PC-9 (cell line): ENCODE measurements at regions not wholly inside any gene's neighbourhood (a gene's known extent, or its start where the extent isn't known, plus 50 kb on each side); places are given as distances from the start of the nearest gene placed in this dataset.

ENCODE experiments used
- EZH2 ChIP-seq: fragments of 200-600 bp; sonication (generic); IDR thresholded peaks from 2 replicates; pipeline ENCODE4 v1.8.0; 2017; ENCODE audit warnings: antibody characterized with exemption, low read depth
- TF ChIP-seq, protein P1 (sequence below): fragments of 200-600 bp; sonication (generic); conservative IDR thresholded peaks from 2 replicates; pipeline ENCODE4 v1.6.1; 2017; ENCODE audit warnings: mixed run types, antibody characterized with exemption, mild to moderate bottlenecking, moderate library complexity

DNA sequence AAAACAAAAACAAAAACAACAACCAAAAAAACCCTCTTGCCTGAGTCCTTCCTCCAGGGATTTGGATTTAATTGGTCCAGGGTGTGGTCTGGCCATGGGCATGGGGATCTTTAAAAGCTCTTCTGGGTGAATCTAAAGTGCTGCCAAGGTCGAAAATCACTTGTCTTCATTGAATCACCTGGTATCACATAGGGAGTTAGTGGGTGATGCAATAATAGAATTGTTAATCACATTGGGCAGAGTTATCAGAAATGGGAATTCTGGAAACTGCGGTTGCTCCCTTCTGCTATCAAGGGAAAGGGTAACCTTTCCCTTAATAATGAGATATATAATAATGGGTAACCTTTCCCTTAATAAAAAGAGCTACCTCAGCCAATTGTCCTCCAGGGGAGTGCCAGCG lies 267.9 kb upstream of the KLF3 start:
- TF ChIP-seq, protein P1, sequence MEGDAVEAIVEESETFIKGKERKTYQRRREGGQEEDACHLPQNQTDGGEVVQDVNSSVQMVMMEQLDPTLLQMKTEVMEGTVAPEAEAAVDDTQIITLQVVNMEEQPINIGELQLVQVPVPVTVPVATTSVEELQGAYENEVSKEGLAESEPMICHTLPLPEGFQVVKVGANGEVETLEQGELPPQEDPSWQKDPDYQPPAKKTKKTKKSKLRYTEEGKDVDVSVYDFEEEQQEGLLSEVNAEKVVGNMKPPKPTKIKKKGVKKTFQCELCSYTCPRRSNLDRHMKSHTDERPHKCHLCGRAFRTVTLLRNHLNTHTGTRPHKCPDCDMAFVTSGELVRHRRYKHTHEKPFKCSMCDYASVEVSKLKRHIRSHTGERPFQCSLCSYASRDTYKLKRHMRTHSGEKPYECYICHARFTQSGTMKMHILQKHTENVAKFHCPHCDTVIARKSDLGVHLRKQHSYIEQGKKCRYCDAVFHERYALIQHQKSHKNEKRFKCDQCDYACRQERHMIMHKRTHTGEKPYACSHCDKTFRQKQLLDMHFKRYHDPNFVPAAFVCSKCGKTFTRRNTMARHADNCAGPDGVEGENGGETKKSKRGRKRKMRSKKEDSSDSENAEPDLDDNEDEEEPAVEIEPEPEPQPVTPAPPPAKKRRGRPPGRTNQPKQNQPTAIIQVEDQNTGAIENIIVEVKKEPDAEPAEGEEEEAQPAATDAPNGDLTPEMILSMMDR = no peak
- TF ChIP-seq EZH2 = no peak
